ENCODE measurements at regions not wholly inside any gene's neighbourhood (a gene's known extent, or its start where the extent isn't known, plus 50 kb on each side); places are given as distances from the start of the nearest gene placed in this dataset.

DNA sequence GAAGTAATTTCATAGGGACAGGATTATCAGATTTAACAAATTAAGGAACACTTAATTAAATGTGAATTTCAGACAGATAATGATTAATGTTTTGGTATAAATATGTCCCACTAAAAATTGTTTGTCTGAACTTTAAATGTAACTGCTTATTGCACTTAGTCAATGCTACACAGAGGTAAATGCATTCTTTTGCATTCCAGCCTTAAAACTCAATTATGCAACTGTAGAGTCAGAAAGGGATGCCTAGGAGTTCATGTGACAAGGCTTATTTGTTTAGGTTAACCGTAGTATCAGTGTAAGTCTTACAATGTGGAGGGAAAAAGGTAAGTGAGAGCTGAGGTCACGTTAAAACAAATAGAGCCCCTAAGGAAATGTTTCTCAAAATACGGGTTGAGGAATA lies 347.2 kb upstream of the ARGLU1 start:
- TF ChIP-seq ESRRA (CRISPR knock-in tag; IDR thresholded peaks at IDR 0.05; ENCODE audit: borderline replicate concordance) (no peak), CTCF (IDR thresholded peaks at IDR 0.05) (no peak), MAX (CRISPR knock-in tag; IDR thresholded peaks at IDR 0.05) (no peak), ELF4 (CRISPR knock-in tag; IDR thresholded peaks at IDR 0.05; ENCODE audit: low read depth) (no peak), FOXK1 (CRISPR knock-in tag; IDR thresholded peaks at IDR 0.05) (no peak), NR3C1 (CRISPR knock-in tag; conservative IDR thresholded peaks at IDR 0.05; ENCODE audit: low read depth) (no peak), CREB1 (CRISPR knock-in tag; IDR thresholded peaks at IDR 0.05) (no peak), RELA (CRISPR knock-in tag; IDR thresholded peaks at IDR 0.05; ENCODE audit: borderline replicate concordance) (no peak)
